Pancreas (tissue), 10 donors: ENCODE measurements at regions not wholly inside any gene's neighbourhood (a gene's known extent, or its start where the extent isn't known, plus 50 kb on each side); places are given as distances from the start of the nearest gene placed in this dataset.
"Not testable (repeated sequence)": the region's sequence is repeated elsewhere in the genome, so short reads cannot be mapped to it uniquely, and the experiment has no call there.

Source experiments
- ATAC-seq, 4 donors: fragments of 200-7000 bp; cut with Tn5 transposase; one replicate each; pipeline versions ENCODE4 v1.8.0 to v1.9.1; 2020; ENCODE audit warnings: mild to moderate bottlenecking in 4 of 4, moderate library complexity in 4 of 4
- DNase-seq, 6 donors: peaks; one replicate each; pipeline ENCODE4 v3.0.0-alpha.2; 2020
- FAIRE-seq: peaks from 2 replicates; lab custom pipeline; 2012; peaks lifted over from hg19 to GRCh38; lab: Jason Lieb, UNC
- H3K27ac ChIP-seq, 4 donors: fragments of 200-600 bp; sonication (generic); 1 replicate in 3 of 4; 2 replicates in 1 of 4; pipeline versions ENCODE4 v1.5.0 to v1.8.0; 2020
- H3K27me3 ChIP-seq, 4 donors: fragments of 200-600 bp; one replicate each; pipeline ENCODE4 v1.8.0; 2021
- H3K36me3 ChIP-seq, 3 donors: fragments of 200-600 bp; sonication (generic) in 1 of 3; one replicate each; pipeline versions ENCODE4 v1.5.0 to v1.8.0; 2020 to 2021
- H3K4me1 ChIP-seq, 3 donors: fragments of 200-600 bp; one replicate each; pipeline ENCODE4 v1.8.0; 2021
- H3K4me3 ChIP-seq, 4 donors: fragments of 200-600 bp; sonication (generic) in 2 of 4; one replicate each; pipeline versions ENCODE4 v1.5.0 to v1.8.0; 2020 to 2021
- H3K9me3 ChIP-seq, 4 donors: fragments of 200-600 bp; one replicate each; pipeline ENCODE4 v1.8.0; 2021
- CTCF ChIP-seq, 4 donors: fragments of 200-600 bp; sonication (generic) in 3 of 4; IDR thresholded peaks; one replicate each; pipeline versions ENCODE4 v1.5.0 to v1.8.0; 2021; ENCODE audit warnings: antibody characterized with exemption in 4 of 4
- WGBS, 2 donors: extraction: QIAGEN DNeasy Blood & Tissue Kit; methylation state at CpG; one replicate each; pipeline ENCODE4 v1.1.7; 2013; 5-methylcytosine and 5-hydroxymethylcytosine counted together
- intact Hi-C, 3 donors: fragments of 100-400 bp; cut with DNase I; formaldehyde crosslinking; loops; one replicate each; pipeline versions ENCODE4 v1.11.1 to v1.14.2; 2022
- donor health status: healthy with polysubstance abuse.
- donor health status: DM: no; HTN: no; CAD: no; lungs with moderate emphysema.
- donor health status: DM: no; HTN: no; CAD: no.
- donor health status: control.
- donor health status: control.
- donor health status: Bipolar disorder and iron deficiency.
- donor health status: DM: yes; HTN: yes; CAD: no.
- donor health status: DM: no; HTN: no; CAD: no.
- donor health status: DM: no; HTN: no; CAD: no.
- donor health status: DM: yes; HTN: yes; CAD: no.

GRCh38 chr11:38700111-38700510 lies 2102.1 kb upstream of the RAG2 start:
- Histone ChIP-seq H3K9me3 (no peaks in the 10 kb centered on the region), H3K27ac (no peak overlapping the region), H3K4me1 (no peaks in the 10 kb centered on the region), H3K27me3 (no peaks in the 10 kb centered on the region), H3K4me3 (no peak overlapping the region), H3K36me3 (no peaks in the 10 kb centered on the region)
- 29 to 57% methylated on average over 2 of the region's 2 CpGs for WGBS, 2 donors
- no peak for DNase-seq
- no peak for FAIRE-seq
- ATAC-seq = no peak
- TF ChIP-seq CTCF (IDR thresholded peaks at IDR 0.05) = no peak
- intact Hi-C loops = no loop called here

GRCh38 chr11:38693306-38693705 lies 2095.3 kb upstream of the RAG2 start:
- H3K27ac ChIP-seq = no peak overlapping the region
- FAIRE-seq (no peak), ATAC-seq (no peak), DNase-seq (peak in 1 of 6 donors; percentile 23)
- H3K4me3 ChIP-seq = no peak overlapping the region
- 82 to 93% methylated on average over 1 of the region's 1 CpG for WGBS, 2 donors
- H3K27me3 ChIP-seq = no peaks in the 10 kb centered on the region
- intact Hi-C loops = no loop called here
- TF ChIP-seq CTCF (IDR thresholded peaks at IDR 0.05) = no peak
- no peaks in the 10 kb centered on the region for H3K9me3 ChIP-seq
- H3K36me3 ChIP-seq = no peaks in the 10 kb centered on the region
- no peaks in the 10 kb centered on the region for H3K4me1 ChIP-seq

- DNase-seq, intact Hi-C loops, FAIRE-seq, H3K36me3 ChIP-seq, H3K27ac ChIP-seq, H3K4me3 ChIP-seq, H3K27me3 ChIP-seq, H3K4me1 ChIP-seq, ATAC-seq, H3K9me3 ChIP-seq: not testable (repeated sequence)
- 59 to 62% methylated on average over 2 of the region's 2 CpGs for WGBS, 2 donors
Observed at GRCh38 chr11:38690211-38690610, 2092.2 kb upstream of the RAG2 start.

GRCh38 chr11:38687008-38687407 lies 2089.0 kb upstream of the RAG2 start:
- no peak for ATAC-seq
- no peak for DNase-seq
- Histone ChIP-seq H3K9me3 (peaks cover 0 to 5% (median 0%) of the 10 kb centered on the region in 4 donors), H3K4me3 (no peak overlapping the region), H3K27ac (no peak overlapping the region), H3K36me3 (no peaks in the 10 kb centered on the region), H3K4me1 (no peaks in the 10 kb centered on the region), H3K27me3 (no peaks in the 10 kb centered on the region)
- 36 to 47% methylated on average over 3 of the region's 3 CpGs for WGBS, 2 donors
- intact Hi-C loops = no loop called here
- no peak for FAIRE-seq
- TF ChIP-seq CTCF (IDR thresholded peaks at IDR 0.05) = no peak

- H3K4me3 ChIP-seq = no peak overlapping the region
- TF ChIP-seq CTCF (IDR thresholded peaks at IDR 0.05) = no peak
- intact Hi-C loops = no loop called here
- ATAC-seq (no peak), DNase-seq (no peak), FAIRE-seq (no peak)
- H3K27ac ChIP-seq = no peak overlapping the region
- 84 to 91% methylated on average over 2 of the region's 2 CpGs for WGBS, 2 donors
- H3K27me3 ChIP-seq = no peaks in the 10 kb centered on the region
- no peaks in the 10 kb centered on the region for H3K4me1 ChIP-seq
- peaks cover 0 to 5% (median 0%) of the 10 kb centered on the region in 4 donors for H3K9me3 ChIP-seq
- H3K36me3 ChIP-seq = no peaks in the 10 kb centered on the region
Observed at GRCh38 chr11:38683484-38683883, 2085.4 kb upstream of the RAG2 start.
